ENCODE measurements at regions not wholly inside any gene's neighbourhood (a gene's known extent, or its start where the extent isn't known, plus 50 kb on each side); places are given as distances from the start of the nearest gene placed in this dataset.

GRCh38 chr1:43011020-43011419, 52.4 kb upstream of the SLC2A1 start:
- TF ChIP-seq EZH2 (IDR thresholded peaks at IDR 0.05; ENCODE audit: insufficient read depth, low read length): no peak
- TF ChIP-seq, protein P1, sequence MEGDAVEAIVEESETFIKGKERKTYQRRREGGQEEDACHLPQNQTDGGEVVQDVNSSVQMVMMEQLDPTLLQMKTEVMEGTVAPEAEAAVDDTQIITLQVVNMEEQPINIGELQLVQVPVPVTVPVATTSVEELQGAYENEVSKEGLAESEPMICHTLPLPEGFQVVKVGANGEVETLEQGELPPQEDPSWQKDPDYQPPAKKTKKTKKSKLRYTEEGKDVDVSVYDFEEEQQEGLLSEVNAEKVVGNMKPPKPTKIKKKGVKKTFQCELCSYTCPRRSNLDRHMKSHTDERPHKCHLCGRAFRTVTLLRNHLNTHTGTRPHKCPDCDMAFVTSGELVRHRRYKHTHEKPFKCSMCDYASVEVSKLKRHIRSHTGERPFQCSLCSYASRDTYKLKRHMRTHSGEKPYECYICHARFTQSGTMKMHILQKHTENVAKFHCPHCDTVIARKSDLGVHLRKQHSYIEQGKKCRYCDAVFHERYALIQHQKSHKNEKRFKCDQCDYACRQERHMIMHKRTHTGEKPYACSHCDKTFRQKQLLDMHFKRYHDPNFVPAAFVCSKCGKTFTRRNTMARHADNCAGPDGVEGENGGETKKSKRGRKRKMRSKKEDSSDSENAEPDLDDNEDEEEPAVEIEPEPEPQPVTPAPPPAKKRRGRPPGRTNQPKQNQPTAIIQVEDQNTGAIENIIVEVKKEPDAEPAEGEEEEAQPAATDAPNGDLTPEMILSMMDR (IDR thresholded peaks at IDR 0.05; ENCODE audit: insufficient read depth, low read depth, low read length): no peak
- Mint-ChIP-seq H3K27me3 (ENCODE audit: low read depth, unreplicated experiment) (peaks cover 22% of the 10 kb centered on the region), H3K27ac (ENCODE audit: unreplicated experiment) (no peak overlapping the region), H3K9me3 (ENCODE audit: unreplicated experiment) (peaks cover 7% of the 10 kb centered on the region), H3K4me3 (ENCODE audit: unreplicated experiment) (no peak overlapping the region), H3K4me1 (ENCODE audit: low read depth, unreplicated experiment) (peaks cover 10% of the 10 kb centered on the region), H3K36me3 (ENCODE audit: low read depth, unreplicated experiment) (no peaks in the 10 kb centered on the region)
- no peaks in the 10 kb centered on the region for H3K27me3 ChIP-seq (ENCODE audit: insufficient read depth, low read length)
- no peaks in the 10 kb centered on the region for H3K79me2 ChIP-seq (ENCODE audit: insufficient read depth, low read length)
- DNase-seq (ENCODE audit: low read depth) (no peak), FAIRE-seq (no peak)
- no peak overlapping the region for H3K9ac ChIP-seq (ENCODE audit: low read length)
- no peak overlapping the region for H3K4me2 ChIP-seq (ENCODE audit: low read length)
- no peaks in the 10 kb centered on the region for H4K20me1 ChIP-seq (ENCODE audit: insufficient read depth, low read length)
- no peaks in the 10 kb centered on the region for H3K9me3 ChIP-seq (ENCODE audit: insufficient read depth, low read depth, low read length)
- H3K36me3 ChIP-seq (ENCODE audit: insufficient read depth, low read length): no peaks in the 10 kb centered on the region
- no peak overlapping the region for H3K27ac ChIP-seq (ENCODE audit: low read depth, low read length)
- no peak overlapping the region for H3K4me3 ChIP-seq (ENCODE audit: insufficient read depth, low read depth, low read length)
- no peak overlapping the region for H2AFZ ChIP-seq (ENCODE audit: low read depth, low read length)
- H3K4me1 ChIP-seq (ENCODE audit: insufficient read depth, low read length): peaks cover 7% of the 10 kb centered on the region

DNA sequence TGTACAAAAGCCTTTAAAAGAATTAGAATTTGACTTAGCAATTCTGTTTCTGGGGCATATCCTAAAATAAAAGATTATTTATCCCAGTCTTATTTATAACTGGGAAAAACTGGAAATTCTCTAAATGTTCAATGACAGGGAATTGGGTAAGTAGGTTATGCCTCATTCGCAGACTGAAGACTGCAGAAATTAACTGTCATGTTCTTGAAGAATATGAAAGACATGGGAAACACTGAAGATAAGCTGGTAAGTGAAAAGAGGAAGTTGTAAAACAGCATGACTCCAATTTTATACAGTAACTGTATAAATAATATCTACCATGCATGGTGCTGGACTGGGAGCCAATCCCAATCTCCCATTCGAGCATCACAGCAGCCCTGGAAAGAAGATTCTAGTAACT, 50.6 kb upstream of the SLC2A1 start:
- Histone ChIP-seq H3K9ac (ENCODE audit: low read length) (no peak overlapping the region), H3K4me1 (ENCODE audit: insufficient read depth, low read length) (peaks cover 7% of the 10 kb centered on the region), H3K27me3 (ENCODE audit: insufficient read depth, low read length) (no peaks in the 10 kb centered on the region), H3K27ac (ENCODE audit: low read depth, low read length) (no peak overlapping the region), H4K20me1 (ENCODE audit: insufficient read depth, low read length) (no peaks in the 10 kb centered on the region), H3K36me3 (ENCODE audit: insufficient read depth, low read length) (no peaks in the 10 kb centered on the region), H3K4me2 (ENCODE audit: low read length) (no peak overlapping the region), H3K4me3 (ENCODE audit: insufficient read depth, low read depth, low read length) (no peak overlapping the region), H3K9me3 (ENCODE audit: insufficient read depth, low read depth, low read length) (no peaks in the 10 kb centered on the region), H2AFZ (ENCODE audit: low read depth, low read length) (no peak overlapping the region), H3K79me2 (ENCODE audit: insufficient read depth, low read length) (no peaks in the 10 kb centered on the region)
- TF ChIP-seq, protein P1 (IDR thresholded peaks at IDR 0.05; ENCODE audit: insufficient read depth, low read depth, low read length): no peak
- TF ChIP-seq EZH2 (IDR thresholded peaks at IDR 0.05; ENCODE audit: insufficient read depth, low read length): no peak
- H3K27ac Mint-ChIP-seq (ENCODE audit: unreplicated experiment): no peak overlapping the region
- no peak overlapping the region for H3K4me3 Mint-ChIP-seq (ENCODE audit: unreplicated experiment)
- peaks cover 10% of the 10 kb centered on the region for H3K4me1 Mint-ChIP-seq (ENCODE audit: low read depth, unreplicated experiment)
- H3K36me3 Mint-ChIP-seq (ENCODE audit: low read depth, unreplicated experiment): no peaks in the 10 kb centered on the region
- H3K9me3 Mint-ChIP-seq (ENCODE audit: unreplicated experiment): peaks cover 2% of the 10 kb centered on the region
- FAIRE-seq: no peak
- no peak for DNase-seq (ENCODE audit: low read depth)
- H3K27me3 Mint-ChIP-seq (ENCODE audit: low read depth, unreplicated experiment): peaks cover 12% of the 10 kb centered on the region

DNA sequence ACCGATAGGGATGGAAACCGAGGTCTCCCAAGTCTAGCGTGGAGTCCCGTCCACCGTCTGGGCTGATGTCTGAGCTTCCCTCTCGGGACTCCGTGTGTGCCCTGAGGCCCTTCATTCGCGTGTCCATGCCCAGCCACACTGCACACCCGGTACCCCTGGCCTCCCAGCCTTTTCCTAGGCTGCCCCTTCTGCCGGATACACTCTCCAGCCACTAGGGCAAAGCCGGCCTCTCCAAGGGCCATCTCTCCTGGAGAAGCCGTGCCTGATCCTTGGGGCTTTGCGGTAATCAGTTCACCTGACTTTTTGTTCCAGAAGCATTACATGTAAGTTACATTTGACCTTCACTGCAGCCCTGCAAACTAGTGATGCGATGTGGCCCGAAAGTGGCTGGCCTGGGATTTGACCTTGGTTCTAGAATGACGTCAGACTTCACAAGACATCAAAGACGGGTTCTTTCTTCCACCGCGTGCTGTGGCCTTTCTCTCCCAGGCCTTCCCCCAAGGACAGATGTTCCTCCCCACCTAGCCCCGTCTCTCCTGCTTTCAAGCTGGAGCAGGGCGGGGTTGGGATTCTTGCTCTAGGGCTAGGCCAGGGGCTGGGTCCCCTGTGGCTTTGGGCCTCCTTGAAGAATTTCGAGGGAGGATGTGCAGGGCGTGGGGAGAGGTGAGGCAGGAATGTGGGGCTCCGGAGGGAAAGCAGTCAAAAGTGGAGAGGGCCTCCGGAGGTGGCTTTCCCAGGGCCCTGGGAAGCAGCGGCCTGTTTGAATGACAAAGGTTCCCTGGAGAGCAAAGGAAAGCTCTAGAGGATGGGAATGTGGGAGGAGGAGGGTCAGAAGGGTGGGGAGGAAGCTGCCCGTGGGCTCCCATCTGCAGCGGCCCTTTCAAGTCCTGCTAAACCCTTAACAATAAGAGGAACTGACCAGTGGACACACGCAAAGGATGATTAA, 49.7 kb upstream of the SLC2A1 start:
- Mint-ChIP-seq H3K36me3 (ENCODE audit: low read depth, unreplicated experiment) (no peaks in the 10 kb centered on the region), H3K27ac (ENCODE audit: unreplicated experiment) (peak overlapping the region; percentile 67), H3K9me3 (ENCODE audit: unreplicated experiment) (peaks cover 2% of the 10 kb centered on the region), H3K4me3 (ENCODE audit: unreplicated experiment) (peak overlapping the region; percentile 68), H3K27me3 (ENCODE audit: low read depth, unreplicated experiment) (peaks cover 12% of the 10 kb centered on the region), H3K4me1 (ENCODE audit: low read depth, unreplicated experiment) (peaks cover 10% of the 10 kb centered on the region)
- Histone ChIP-seq H3K27me3 (ENCODE audit: insufficient read depth, low read length) (no peaks in the 10 kb centered on the region), H3K9me3 (ENCODE audit: insufficient read depth, low read depth, low read length) (no peaks in the 10 kb centered on the region), H3K9ac (ENCODE audit: low read length) (no peak overlapping the region), H3K4me1 (ENCODE audit: insufficient read depth, low read length) (peaks cover 7% of the 10 kb centered on the region), H3K4me3 (ENCODE audit: insufficient read depth, low read depth, low read length) (no peak overlapping the region), H3K4me2 (ENCODE audit: low read length) (no peak overlapping the region), H3K36me3 (ENCODE audit: insufficient read depth, low read length) (no peaks in the 10 kb centered on the region), H3K27ac (ENCODE audit: low read depth, low read length) (no peak overlapping the region), H4K20me1 (ENCODE audit: insufficient read depth, low read length) (no peaks in the 10 kb centered on the region), H2AFZ (ENCODE audit: low read depth, low read length) (peak overlapping the region; percentile 5), H3K79me2 (ENCODE audit: insufficient read depth, low read length) (no peaks in the 10 kb centered on the region)
- DNase-seq (ENCODE audit: low read depth): no peak
- FAIRE-seq: no peak
- TF ChIP-seq, protein P1 (IDR thresholded peaks at IDR 0.05; ENCODE audit: insufficient read depth, low read depth, low read length): no peak
- no peak for TF ChIP-seq EZH2 (IDR thresholded peaks at IDR 0.05; ENCODE audit: insufficient read depth, low read length)
